Anterior cingulate cortex (tissue), 58 donors: ENCODE measurements at regions not wholly inside any gene's neighbourhood (a gene's known extent, or its start where the extent isn't known, plus 50 kb on each side); places are given as distances from the start of the nearest gene placed in this dataset.

Experiments
- DNase-seq, 58 donors: peaks; one replicate each; lab custom pipeline; 2025; lab: John Stamatoyannopoulos, UW

GRCh38 chr1:106584107-106584506 is 472.4 kb upstream of the PRMT6 start:
- DNase-seq = no peak

- no peak for DNase-seq
Measured at GRCh38 chr1:106584676-106585075, 471.8 kb upstream of the PRMT6 start.

GRCh38 chr1:106600626-106601025 is 455.8 kb upstream of the PRMT6 start:
- no peak for DNase-seq

GRCh38 chr1:106603616-106604015 is 452.9 kb upstream of the PRMT6 start:
- no peak for DNase-seq

- DNase-seq = no peak
Measured at GRCh38 chr1:106608841-106609240, 447.6 kb upstream of the PRMT6 start.

- no peak for DNase-seq
Measured at GRCh38 chr1:106613068-106613467, 443.4 kb upstream of the PRMT6 start.

- no peak for DNase-seq
Measured at GRCh38 chr1:106613861-106614260, 442.6 kb upstream of the PRMT6 start.

- DNase-seq = no peak
Measured at GRCh38 chr1:106615473-106615872, 441.0 kb upstream of the PRMT6 start.

- DNase-seq = no peak
Measured at GRCh38 chr1:106619080-106619826, 437.2 kb upstream of the PRMT6 start.

GRCh38 chr1:106619827-106620134 is 436.7 kb upstream of the PRMT6 start:
- DNase-seq = peak in 1 of 58 donors; percentile 1

GRCh38 chr1:106620521-106620954 is 435.9 kb upstream of the PRMT6 start:
- peak in 38 of 58 donors; percentile 1 to 78 (median 22) for DNase-seq

GRCh38 chr1:106621853-106622252 is 434.6 kb upstream of the PRMT6 start:
- no peak for DNase-seq

- DNase-seq = no peak
Measured at GRCh38 chr1:106637566-106637965, 418.9 kb upstream of the PRMT6 start.

- no peak for DNase-seq
Measured at GRCh38 chr1:106646261-106646784, 410.2 kb upstream of the PRMT6 start.

- DNase-seq = no peak
Measured at GRCh38 chr1:106646816-106647215, 409.7 kb upstream of the PRMT6 start.

GRCh38 chr1:106651028-106651762 is 405.3 kb upstream of the PRMT6 start:
- no peak for DNase-seq

GRCh38 chr1:106659490-106660244 is 396.8 kb upstream of the PRMT6 start:
- no peak for DNase-seq

GRCh38 chr1:106675558-106675957 is 380.9 kb upstream of the PRMT6 start:
- DNase-seq = no peak

GRCh38 chr1:106676021-106676420 is 380.5 kb upstream of the PRMT6 start:
- no peak for DNase-seq

GRCh38 chr1:106677181-106677580 is 379.3 kb upstream of the PRMT6 start:
- no peak for DNase-seq

GRCh38 chr1:106677721-106678120 is 378.8 kb upstream of the PRMT6 start:
- no peak for DNase-seq
